ES-I3 (cell line): ENCODE measurements at regions not wholly inside any gene's neighbourhood (a gene's known extent, or its start where the extent isn't known, plus 50 kb on each side); places are given as distances from the start of the nearest gene placed in this dataset.
"Not testable (repeated sequence)": the region's sequence is repeated elsewhere in the genome, so short reads cannot be mapped to it uniquely, and the experiment has no call there.

Source experiments
- H3K36me3 ChIP-seq: 2 replicates; pipeline ENCODE4 v1.6.1; 2013; ENCODE audit warnings: mild to moderate bottlenecking, low read length, control low read depth, moderate library complexity; ENCODE audit not compliant: insufficient read depth
- H3K4me1 ChIP-seq: 2 replicates; pipeline ENCODE4 v1.6.1; 2013; ENCODE audit warnings: mild to moderate bottlenecking, control low read depth, low read length; ENCODE audit not compliant: insufficient read depth
- H3K9ac ChIP-seq: 2 replicates; pipeline ENCODE4 v1.6.1; 2013; ENCODE audit warnings: low read depth, mild to moderate bottlenecking, low read length, moderate library complexity
- H3K9me3 ChIP-seq: 2 replicates; pipeline ENCODE4 v1.6.1; 2013; ENCODE audit warnings: mild to moderate bottlenecking, low read length, moderate library complexity; ENCODE audit not compliant: control insufficient read depth, insufficient read depth

- Histone ChIP-seq H3K9me3 (no peaks in the 10 kb centered on the region), H3K9ac (no peak overlapping the region), H3K4me1 (peaks cover 11% of the 10 kb centered on the region), H3K36me3 (no peaks in the 10 kb centered on the region)
These were observed 170.4 kb downstream of the HTR1B start for GRCh38 chr6:77292564-77293546.

- Histone ChIP-seq H3K36me3 (no peaks in the 10 kb centered on the region), H3K9me3 (no peaks in the 10 kb centered on the region), H3K9ac (no peak overlapping the region), H3K4me1 (peaks cover 11% of the 10 kb centered on the region)
These were observed 172.5 kb downstream of the HTR1B start for GRCh38 chr6:77290798-77291197.

- Histone ChIP-seq H3K9me3 (no peaks in the 10 kb centered on the region), H3K4me1 (no peaks in the 10 kb centered on the region), H3K9ac (no peak overlapping the region), H3K36me3 (no peaks in the 10 kb centered on the region)
These were observed 176.8 kb downstream of the HTR1B start for GRCh38 chr6:77286541-77286940.

GRCh38 chr6:77273929-77274328 is 189.4 kb downstream of the HTR1B start:
- no peak overlapping the region for H3K9ac ChIP-seq
- no peaks in the 10 kb centered on the region for H3K36me3 ChIP-seq
- peaks cover 2% of the 10 kb centered on the region; the same call in 1 of the 2 replicates for H3K9me3 ChIP-seq
- no peaks in the 10 kb centered on the region for H3K4me1 ChIP-seq

- H3K4me1 ChIP-seq = no peaks in the 10 kb centered on the region
- no peaks in the 10 kb centered on the region for H3K36me3 ChIP-seq
These were observed 198.3 kb downstream of the HTR1B start for GRCh38 chr6:77264970-77265369.

GRCh38 chr6:77263003-77263402 is 200.3 kb downstream of the HTR1B start:
- no peaks in the 10 kb centered on the region for H3K4me1 ChIP-seq
- no peaks in the 10 kb centered on the region; the same call in 1 of the 2 replicates for H3K36me3 ChIP-seq
- no peak overlapping the region for H3K9ac ChIP-seq
- H3K9me3 ChIP-seq = no peaks in the 10 kb centered on the region; the same call in 1 of the 2 replicates

More at GRCh38 chr6:77264970-77265369, 198.3 kb downstream of the HTR1B start:
- no peak overlapping the region for H3K9ac ChIP-seq
- H3K9me3 ChIP-seq = no peaks in the 10 kb centered on the region; the same call in 1 of the 2 replicates

GRCh38 chr6:77251801-77252200 is 211.5 kb downstream of the HTR1B start:
- H3K9me3 ChIP-seq, H3K9ac ChIP-seq, H3K36me3 ChIP-seq, H3K4me1 ChIP-seq: not testable (repeated sequence)

- H3K4me1 ChIP-seq = peaks cover 5% of the 10 kb centered on the region; the same call in 1 of the 2 replicates
- no peaks in the 10 kb centered on the region for H3K9me3 ChIP-seq
- H3K9ac ChIP-seq = no peak overlapping the region
- no peaks in the 10 kb centered on the region for H3K36me3 ChIP-seq
These were observed 213.7 kb downstream of the HTR1B start for GRCh38 chr6:77249560-77249959.

GRCh38 chr6:77245026-77245425 is 218.3 kb downstream of the HTR1B start:
- H3K9me3 ChIP-seq = no peaks in the 10 kb centered on the region
- H3K9ac ChIP-seq = no peak overlapping the region
- no peaks in the 10 kb centered on the region for H3K36me3 ChIP-seq
- peaks cover 5% of the 10 kb centered on the region; the same call in 1 of the 2 replicates for H3K4me1 ChIP-seq

- Histone ChIP-seq H3K36me3 (no peaks in the 10 kb centered on the region), H3K4me1 (no peaks in the 10 kb centered on the region), H3K9me3 (no peaks in the 10 kb centered on the region), H3K9ac (no peak overlapping the region)
These were observed 231.6 kb downstream of the HTR1B start for GRCh38 chr6:77231438-77232305.

- Histone ChIP-seq H3K4me1 (no peaks in the 10 kb centered on the region), H3K9me3 (no peaks in the 10 kb centered on the region), H3K36me3 (no peaks in the 10 kb centered on the region), H3K9ac (no peak overlapping the region)
These were observed 235.0 kb downstream of the HTR1B start for GRCh38 chr6:77228279-77228678.

- Histone ChIP-seq H3K4me1 (no peaks in the 10 kb centered on the region), H3K36me3 (no peaks in the 10 kb centered on the region), H3K9ac (no peak overlapping the region), H3K9me3 (no peaks in the 10 kb centered on the region; the same call in 1 of the 2 replicates)
These were observed 245.4 kb downstream of the HTR1B start for GRCh38 chr6:77217896-77218295.

GRCh38 chr6:77205936-77206335 is 257.4 kb downstream of the HTR1B start:
- H3K9me3 ChIP-seq = no peaks in the 10 kb centered on the region
- no peaks in the 10 kb centered on the region for H3K4me1 ChIP-seq
- no peak overlapping the region for H3K9ac ChIP-seq
- no peaks in the 10 kb centered on the region for H3K36me3 ChIP-seq

- H3K9ac ChIP-seq = no peak overlapping the region
- H3K9me3 ChIP-seq = no peaks in the 10 kb centered on the region; the same call in 1 of the 2 replicates
- no peaks in the 10 kb centered on the region for H3K36me3 ChIP-seq
- H3K4me1 ChIP-seq = no peaks in the 10 kb centered on the region
These were observed 258.7 kb downstream of the HTR1B start for GRCh38 chr6:77204555-77204954.
